Prostate gland (tissue), 2 donors: ENCODE measurements at regions not wholly inside any gene's neighbourhood (a gene's known extent, or its start where the extent isn't known, plus 50 kb on each side); places are given as distances from the start of the nearest gene placed in this dataset.

ENCODE experiments used
- CTCF ChIP-seq, 4 experiments: fragments of 200-600 bp in 2 of 4; fragments of 450-650 bp in 2 of 4; sonication (generic) in 2 of 4; IDR thresholded peaks; 1 replicate in 3 of 4; 2 replicates in 1 of 4; pipeline ENCODE4 v1.5.1; 2016 to 2019; ENCODE audit warnings: antibody characterized with exemption in 4 of 4, mild to moderate bottlenecking in 2 of 4, moderate library complexity in 2 of 4
- POLR2AphosphoS5 ChIP-seq: sonication (generic); formaldehyde crosslinking; IDR thresholded peaks from one replicate; pipeline ENCODE4 v1.6.1; 2017; ENCODE audit warnings: antibody characterized with exemption

- no peak for TF ChIP-seq CTCF (IDR thresholded peaks at IDR 0.05)
- TF ChIP-seq POLR2AphosphoS5: no peak
These were observed 143.1 kb downstream of the CEP57L1 start for GRCh38 chr6:109238396-109238795.
